SKM-1 (cell line): ENCODE measurements at regions not wholly inside any gene's neighbourhood (a gene's known extent, or its start where the extent isn't known, plus 50 kb on each side); places are given as distances from the start of the nearest gene placed in this dataset.
"Not testable (repeated sequence)": the region's sequence is repeated elsewhere in the genome, so short reads cannot be mapped to it uniquely, and the experiment has no call there.

ENCODE experiments used
- DNase-seq: peaks from one replicate; lab custom pipeline; 2025; ENCODE audit not compliant: unreplicated experiment; lab: John Stamatoyannopoulos, UW

DNA sequence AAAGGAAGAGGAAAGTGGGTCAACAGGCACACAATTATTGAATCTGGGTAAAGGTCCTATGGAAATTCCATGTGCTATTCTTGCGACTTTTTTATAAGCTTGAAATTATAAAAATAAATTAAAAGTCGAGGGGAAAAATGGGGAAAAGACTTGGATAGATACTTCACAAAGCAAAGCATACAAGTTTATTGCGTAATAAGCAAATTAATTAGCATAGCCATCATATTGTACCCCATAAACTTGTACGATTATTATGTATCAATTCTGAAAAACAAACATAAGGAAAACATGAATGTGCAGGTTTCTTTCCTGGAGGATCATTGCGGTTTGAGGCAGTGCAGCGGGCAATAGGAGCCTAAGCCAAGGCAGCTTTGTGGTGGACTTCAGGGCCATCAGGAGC is 351.6 kb upstream of the NOX3 start:
- no peak for DNase-seq

DNA sequence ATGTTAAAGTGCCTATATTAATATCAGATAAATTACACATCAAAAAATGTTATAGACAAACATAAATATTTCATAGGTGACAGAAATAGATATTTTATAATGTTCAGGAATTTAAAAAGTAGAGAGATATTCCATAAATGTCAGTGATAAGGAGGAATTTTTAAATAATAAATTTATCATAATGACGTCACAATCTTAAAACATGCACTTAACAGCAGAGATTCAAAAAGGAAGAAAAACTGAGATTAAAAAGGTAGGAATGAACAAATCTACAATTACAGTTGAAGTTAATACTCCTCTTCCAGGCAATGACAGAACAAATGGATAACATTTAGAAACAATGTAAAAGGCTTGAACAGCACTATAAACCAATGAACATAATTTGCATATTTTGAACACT is 345.4 kb upstream of the NOX3 start:
- no peak for DNase-seq

DNA sequence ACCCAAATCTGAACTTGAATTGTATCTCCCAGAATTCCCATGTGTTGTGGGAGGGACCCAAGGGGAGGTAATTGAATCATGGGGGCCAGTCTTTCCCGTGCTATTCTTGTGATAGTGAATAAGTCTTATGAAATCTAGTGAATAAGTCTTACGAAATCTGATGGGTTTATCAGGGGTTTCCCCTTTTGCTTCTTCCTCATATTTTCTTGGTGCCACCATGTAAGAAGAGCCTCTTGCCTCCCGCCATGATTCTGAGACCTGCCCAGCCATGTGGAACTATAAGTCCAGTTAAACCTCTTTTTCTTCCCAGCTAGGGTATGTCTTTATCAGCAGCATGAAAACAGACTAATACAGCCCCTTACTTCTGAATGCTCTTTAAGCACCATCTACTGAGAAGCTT is 343.2 kb upstream of the NOX3 start:
- DNase-seq: peak; percentile 43

DNA sequence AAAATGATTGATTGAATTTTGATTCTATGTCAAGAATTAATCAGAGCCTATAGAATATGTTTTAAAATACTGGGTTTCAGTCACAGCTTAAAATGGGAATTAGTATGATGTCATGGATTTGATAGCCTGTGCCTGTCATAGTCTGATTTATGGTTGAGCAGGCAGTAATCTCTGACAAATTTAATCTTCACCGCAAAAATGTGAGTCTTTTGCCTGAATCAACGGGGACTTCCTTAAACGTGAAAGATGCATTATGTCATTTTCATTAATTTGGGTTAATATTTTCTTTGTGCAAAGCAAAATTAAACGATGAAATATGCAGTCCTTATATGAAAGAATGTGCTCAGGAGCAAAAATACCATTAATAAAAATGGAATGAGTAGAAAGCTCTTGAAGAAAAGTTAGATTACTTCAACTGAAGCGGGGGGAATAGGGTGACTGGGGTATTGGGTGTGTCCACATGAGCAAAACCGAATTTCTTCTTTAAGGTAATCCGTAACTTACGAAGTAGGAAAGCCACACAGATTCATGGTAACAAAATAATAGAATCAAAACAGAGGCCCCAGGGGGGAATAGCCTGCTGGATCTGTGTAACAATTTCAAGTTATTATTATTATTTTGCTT is 339.6 kb upstream of the NOX3 start:
- DNase-seq: no peak

DNA sequence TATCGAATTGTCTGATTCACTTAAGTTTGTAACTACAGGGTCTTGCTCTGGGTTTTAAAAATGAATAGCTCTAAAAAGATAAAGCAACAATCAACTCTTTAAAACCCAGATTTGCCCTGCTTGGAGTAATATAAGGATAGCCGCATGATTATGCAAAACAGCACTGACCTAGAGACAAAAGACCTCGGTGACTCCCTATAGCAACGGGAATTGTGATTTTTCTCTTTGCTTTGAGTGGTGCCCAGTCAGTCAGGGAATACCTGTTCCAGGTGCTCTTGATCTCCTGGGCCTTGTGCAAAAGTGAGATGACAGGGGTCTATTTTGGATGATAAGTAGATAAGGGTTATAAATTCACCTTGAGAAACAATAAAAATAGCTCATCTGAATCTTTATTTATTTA is 336.3 kb upstream of the NOX3 start:
- DNase-seq: no peak

DNA sequence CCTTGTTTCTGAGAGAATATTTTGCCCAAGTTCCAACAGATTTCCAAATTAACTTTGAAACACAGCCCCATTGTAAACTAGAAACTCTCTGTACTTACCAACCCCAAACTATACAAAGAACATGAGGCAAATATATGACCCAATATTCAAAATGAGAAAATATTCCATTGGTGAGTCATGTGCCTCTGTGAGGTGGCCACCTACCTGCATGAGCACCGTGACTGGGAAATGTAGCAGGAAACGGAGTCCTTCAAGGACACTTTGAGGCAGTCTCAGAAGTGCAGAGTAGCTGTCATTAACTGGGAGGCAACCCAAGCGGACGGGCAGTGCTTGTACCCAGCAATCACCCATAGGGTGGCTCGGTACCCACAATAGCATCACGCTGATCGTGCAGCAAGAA is 335.5 kb upstream of the NOX3 start:
- DNase-seq: no peak

DNA sequence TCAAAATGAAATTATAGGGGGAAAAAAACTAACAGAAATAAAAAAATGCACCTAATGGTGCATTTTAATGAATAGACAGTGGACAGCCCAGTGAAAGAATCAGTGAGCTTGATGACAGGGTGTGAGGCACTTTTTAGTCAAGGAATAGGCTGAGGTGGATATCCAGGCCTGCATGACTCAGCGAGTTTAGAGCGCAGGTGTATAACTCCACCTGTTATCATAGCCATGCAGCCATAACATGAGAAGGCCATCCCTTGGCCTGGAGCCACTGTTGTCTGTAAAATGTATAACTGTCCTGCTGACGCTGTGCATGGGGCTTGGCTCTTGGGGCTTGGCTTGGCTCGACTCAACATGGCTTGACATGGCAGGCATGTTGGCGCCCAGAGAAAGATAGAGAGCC is 331.5 kb upstream of the NOX3 start:
- no peak for DNase-seq

DNA sequence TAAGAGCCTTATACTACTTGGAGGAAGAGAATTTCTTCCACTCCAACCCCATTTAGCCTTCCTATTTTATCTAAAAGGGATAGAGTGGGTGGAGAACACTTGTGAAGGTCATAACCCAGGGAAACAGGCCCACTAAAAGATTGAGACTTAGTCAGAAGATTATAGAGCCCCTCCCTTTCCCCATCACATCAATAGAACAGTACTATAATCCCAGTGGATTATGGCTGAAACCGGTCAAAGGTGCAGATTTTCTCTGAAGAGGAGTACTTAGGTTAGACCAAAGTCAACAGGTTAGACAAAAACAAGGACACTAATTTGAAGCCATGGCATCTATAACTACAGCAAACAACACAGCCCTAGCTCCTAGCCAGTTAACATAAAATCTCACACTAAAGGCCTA is 330.9 kb upstream of the NOX3 start:
- no peak for DNase-seq

DNA sequence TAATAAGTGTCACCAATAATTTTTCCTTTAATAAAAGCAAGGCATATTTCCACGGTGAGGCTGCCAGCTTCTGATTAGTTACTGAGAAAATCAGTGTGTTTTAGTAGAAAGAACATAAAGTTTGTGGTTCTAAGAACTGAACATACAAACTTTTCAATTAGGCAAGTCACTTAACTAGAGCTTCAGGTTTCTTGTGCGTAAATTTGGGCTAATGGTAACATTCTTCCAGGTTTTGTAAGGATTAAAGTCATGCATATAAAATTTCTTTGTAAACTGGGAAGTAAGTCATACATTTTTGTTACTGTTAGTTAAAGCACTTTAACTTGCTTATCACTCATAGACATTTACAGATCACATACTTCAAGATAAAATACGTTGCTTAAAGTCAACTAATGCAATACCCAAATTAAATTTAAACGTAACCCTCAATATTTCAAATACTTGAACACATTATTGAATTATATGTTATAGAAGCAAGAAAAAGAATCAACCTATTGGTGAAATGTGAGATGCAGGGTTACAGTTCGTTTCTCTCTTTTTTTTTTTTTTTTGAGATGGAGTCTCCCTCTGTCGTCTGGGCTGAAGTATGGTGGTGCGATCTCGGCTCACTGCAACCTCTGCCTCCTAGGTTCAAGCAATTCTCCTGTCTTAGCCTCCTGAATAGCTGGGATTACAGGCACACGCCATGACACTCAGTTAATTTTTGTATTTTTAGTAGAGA is 327.3 kb upstream of the NOX3 start:
- DNase-seq: no peak

DNA sequence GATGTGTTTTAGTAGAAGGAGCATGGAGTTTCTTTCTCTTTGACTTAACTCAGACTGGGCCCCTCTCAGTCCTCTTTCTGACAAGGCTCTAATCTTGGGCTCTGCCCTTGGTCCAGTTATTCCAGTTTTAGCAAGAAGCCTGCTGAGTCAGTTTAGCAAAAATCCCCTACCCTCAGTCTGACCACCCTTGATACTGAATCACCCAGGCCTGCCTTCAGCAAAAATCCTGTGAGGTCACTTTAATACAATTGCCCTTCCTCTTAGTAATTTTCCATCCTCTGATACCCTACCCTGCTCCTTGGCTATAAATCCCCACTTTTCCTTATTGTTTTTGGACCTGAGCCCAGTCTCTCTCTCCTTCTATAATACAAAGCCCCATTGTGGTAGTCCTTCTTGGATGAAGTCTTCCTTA is 326.7 kb upstream of the NOX3 start:
- DNase-seq: no peak

DNA sequence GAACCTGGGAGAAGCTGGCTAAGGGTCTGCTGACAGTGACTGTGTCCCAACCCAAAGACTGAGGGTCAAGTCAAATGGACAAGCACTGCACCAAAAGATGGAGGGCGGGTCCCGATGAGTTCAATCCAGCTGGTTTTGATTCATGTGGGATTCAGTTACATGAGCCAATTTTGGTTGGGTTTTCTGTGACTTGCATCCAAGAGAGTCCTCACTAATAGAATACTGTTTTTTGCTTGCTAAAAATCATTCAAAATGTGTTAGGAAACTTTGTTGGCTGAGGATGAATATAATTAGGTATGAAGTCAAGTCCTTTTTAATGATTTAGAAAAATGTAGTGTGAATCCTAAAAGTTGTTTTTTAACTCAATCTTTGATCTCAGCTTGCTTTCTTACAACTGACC is 323.8 kb upstream of the NOX3 start:
- no peak for DNase-seq

DNA sequence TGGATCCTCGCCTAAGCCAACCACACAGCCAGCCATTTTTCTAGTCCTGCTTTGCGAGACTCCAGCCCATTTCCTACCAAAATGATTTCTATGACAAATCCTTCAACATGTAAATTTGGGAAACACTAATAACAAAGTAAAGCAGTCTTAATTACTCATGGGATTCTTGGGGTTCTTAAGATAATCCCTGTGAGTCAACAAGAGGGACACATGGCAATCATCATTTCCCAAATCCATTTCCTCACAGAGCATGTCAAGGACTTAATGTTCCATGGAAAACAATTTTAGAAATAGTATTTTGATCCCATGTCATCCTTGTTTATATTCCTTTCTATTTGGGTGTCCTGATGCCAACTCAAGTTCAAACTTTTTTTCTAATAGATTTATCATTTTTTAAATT is 322.7 kb upstream of the NOX3 start:
- DNase-seq: no peak

DNA sequence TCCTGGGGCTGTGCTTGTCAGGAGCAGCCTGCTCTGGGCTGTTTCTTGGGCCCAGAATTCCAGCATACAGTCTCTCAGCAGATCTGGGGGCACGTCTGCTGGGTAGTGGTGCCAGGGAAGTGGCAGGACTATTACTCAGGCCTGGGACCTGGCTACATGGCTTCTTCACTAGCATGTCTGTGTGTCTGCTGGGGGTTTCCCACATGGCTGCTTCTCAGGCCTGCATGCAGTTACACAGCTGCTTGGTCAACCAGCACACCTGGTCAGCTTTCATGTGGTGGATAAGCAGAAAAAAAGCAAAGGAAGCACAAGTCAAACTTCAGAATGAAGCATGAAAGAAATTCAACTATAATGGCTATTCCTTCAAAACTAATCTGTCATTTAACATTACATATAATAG is 316.2 kb upstream of the NOX3 start:
- DNase-seq: no peak

DNA sequence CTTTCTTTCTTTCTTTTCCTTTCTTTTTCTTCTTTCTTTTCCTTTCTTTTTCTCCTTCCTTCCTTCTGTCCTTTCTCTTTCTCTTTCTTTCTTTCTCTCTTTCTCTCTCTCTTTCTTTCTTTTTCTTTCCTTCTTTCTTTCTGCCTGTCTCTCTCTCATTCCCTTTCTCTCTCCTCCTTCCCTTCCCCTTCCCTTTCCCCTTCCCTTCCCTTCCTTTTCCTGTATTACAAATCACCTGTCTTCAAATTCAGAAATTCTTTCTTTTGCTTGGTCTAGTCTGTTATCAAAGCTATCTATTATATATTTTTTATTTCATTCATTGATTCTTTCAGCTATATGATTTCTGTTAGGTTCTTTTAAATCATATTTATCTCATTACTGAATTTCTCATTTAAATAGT is 315.2 kb upstream of the NOX3 start:
- DNase-seq: no peak

DNA sequence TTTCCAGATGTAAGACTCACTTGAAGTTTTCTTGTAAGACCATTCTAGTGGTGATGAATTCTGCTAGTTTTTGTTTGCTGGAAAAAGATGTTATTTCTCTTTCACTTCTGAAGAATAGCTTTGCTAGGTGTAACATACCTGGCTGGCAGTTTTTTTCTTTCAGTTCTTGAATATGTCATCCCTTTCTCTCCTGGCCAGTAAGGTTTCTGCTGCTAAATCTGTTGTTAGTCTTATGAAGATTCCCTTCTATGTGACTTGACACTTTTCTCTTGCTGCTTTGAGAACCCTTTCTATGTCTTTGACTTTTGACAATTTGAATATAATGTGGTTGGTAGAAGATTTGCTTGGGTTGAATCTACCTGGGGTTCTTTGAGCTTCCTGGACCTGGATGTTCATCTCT is 314.7 kb upstream of the NOX3 start:
- DNase-seq: no peak

DNA sequence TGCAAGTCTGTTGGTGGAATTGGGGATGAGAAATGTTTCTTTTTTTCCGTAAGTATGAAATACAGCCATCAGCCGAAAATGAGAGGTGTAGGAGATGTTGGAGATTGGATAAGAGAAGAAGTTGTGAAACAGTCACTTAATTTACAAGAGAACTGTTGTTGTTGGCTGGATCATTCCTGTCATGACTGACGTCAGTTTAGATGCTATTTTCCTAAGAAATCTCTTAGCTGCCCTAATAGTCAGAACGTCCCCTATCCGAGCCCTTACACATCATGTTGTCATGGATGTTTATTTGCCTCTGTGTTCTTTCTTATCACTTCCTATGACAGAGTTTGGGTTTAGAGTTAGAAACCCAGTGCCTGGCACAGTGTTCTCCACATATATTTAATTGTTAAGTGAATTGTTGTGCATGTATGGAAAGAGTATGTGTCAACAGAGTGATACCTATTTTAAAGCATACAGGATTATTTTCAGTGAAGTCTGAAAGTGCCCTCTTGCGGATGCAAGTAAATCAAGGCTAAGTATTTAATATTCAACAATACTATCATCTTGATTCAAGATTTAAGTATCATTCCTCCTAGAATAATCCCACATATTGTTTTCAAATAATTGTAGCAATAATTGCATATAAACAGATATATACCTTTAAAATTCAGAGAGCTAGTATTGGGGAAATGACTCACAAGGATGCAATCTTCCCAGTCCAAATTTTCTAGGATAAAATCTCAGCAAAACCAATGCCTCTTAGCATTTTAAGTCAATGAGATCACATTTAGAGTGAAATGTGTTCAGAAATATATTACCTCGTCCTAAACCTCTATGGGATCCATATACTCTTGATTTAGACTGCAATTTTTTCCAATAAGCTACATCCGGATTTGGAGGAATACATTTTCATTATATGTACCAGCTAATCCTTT is 309.9 kb upstream of the NOX3 start:
- no peak for DNase-seq

DNA sequence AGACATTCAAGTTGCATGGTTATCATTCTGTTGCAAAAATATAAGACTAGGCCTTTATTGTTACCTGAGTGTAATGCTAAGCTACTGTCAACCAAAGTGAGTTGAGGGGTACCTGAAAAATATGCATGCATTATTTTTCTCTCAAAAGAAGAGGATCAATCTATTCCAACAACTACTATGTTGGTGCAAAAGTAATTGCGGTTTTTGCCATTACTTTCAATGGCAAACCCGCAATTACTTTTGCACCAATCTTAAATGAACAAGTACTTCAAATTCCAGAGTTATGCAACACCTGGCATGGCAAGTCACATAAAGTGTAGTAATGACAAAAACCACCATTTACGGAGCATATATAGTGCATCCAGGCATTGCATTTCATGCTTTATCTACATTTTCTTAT is 307.0 kb upstream of the NOX3 start:
- DNase-seq: no peak

DNA sequence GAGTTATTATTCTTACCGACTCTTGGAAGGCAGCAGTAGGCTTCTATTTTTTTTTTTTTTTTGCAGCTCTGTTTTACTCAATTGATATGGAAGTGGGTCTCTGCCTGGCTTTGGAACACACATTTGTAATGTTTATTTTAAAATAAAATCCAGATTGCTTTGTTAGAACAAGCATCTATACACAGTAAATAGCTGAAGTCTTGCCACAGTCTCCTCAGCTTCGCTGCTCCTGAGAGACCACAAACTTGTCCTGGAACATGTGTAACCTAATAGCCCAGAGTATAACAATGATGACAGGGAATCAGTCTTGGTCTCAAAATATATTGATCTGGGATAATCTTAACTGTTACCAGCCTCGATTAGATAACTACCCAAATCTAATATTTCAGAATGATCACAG is 299.8 kb upstream of the NOX3 start:
- no peak for DNase-seq

DNA sequence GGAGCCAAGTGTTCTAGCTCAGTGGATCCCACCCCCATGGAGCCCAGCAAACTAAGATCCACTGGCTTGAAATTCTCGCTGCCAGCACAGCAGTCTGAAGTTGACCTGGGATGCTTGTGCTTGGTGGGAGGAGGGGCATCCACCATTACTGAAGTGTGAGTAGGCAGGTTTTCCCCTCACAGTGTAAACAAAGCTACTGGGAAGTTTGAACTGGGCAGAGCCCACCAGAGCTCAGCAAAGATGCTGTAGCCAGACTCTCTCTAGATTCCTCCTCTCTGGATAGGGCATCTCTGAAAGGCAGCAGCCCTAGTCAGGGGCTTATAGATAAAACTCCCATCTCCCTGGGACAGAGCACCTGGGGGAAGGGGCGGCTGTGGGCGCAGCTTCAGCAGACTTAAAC is 293.1 kb upstream of the NOX3 start:
- not testable (repeated sequence) for DNase-seq

DNA sequence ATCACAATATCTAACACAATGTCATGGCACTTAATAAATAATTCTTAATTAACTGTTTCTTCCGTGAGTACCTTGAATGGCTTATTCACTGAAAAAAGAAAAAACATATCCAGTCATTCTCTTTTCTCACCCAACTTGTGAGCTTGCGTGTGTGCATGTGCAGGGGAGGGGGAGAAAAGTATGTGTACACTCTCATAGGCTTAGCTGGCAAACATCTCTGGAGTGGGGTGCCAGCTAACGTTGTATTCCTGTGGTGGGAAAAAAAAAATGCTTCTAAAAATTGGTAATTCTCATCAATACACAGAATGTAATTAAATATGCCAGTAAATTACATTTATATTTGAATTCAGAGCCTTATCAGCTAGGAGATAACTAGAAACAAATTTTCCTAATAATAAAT is 291.9 kb upstream of the NOX3 start:
- no peak for DNase-seq

DNA sequence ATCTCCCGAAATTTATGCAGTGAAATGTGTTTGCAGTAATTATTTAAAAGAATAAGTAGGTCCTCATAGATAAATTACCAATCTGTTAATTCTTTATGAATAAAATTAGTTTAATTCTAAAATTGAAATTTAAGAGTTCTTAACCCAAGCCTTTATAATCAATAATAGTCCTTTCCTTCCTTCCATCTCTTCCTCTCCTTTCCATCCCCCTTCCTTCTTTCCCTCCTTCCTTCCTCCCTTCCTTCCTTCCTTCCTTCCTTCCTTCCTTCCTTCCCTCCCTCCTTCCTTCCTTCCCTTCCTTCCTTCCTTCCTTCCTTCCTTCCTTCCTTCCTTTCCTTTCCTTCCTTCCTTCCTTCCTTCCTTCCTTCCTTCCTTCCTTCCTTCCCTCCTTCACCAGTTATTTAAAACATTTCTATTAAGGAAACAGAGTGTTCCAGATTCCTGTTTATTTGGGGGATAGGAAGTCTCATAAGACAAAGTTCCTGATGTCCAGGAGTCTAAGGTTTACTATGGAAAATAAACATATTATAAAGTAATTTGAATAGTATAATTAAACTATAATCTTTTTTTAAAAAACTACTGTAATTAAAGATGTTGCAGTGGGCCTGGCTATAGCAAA is 285.3 kb upstream of the NOX3 start:
- DNase-seq: no peak
